ENCODE measurements at regions not wholly inside any gene's neighbourhood (a gene's known extent, or its start where the extent isn't known, plus 50 kb on each side); places are given as distances from the start of the nearest gene placed in this dataset.
"Not testable (repeated sequence)": the region's sequence is repeated elsewhere in the genome, so short reads cannot be mapped to it uniquely, and the experiment has no call there.

DNA sequence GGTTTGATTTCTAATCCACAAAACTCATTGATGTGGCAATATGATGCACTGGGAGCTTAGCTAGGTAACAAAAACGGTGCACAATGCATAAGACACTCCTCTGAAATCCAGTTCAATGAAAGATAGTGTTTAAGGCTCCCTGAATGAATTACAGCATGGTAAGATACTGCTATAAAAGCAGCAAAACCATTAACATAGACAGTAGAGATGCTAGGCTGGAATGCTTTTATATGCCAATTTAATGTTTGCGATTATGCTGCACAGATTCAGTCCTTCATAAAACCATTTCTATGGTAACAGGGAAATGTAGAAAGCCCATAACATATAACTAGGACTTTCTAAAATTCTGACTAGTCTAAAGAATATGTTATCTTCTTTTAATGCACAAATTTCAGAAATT is 180.8 kb upstream of the NUDT12 start:
- ChIA-PET POLR2A (no interaction called here), CTCF (no interaction called here)
- Histone ChIP-seq H3K9me3 (ENCODE audit: control insufficient read depth, insufficient read depth, low read depth, low read length) (no peaks in the 10 kb centered on the region), H3K27ac (ENCODE audit: extremely low read depth, low read depth, low read length) (no peak overlapping the region), H3K4me3 (ENCODE audit: low read depth, low read length) (no peak overlapping the region), H3K36me3 (ENCODE audit: control insufficient read depth in 2 of 2, insufficient read depth in 1 of 2, low read length in 2 of 2) (no peaks in the 10 kb centered on the region), H3K4me1 (ENCODE audit: control insufficient read depth, insufficient read depth, low read length) (no peaks in the 10 kb centered on the region)
- TF ChIP-seq ZNF354C (tag by site-specific recombination; IDR thresholded peaks at IDR 0.05; ENCODE audit: borderline replicate concordance, low read depth) (no peak), ZNF214 (tag by site-specific recombination; IDR thresholded peaks at IDR 0.05; ENCODE audit: borderline replicate concordance) (no peak), MEIS1 (CRISPR knock-in tag; IDR thresholded peaks at IDR 0.05; ENCODE audit: borderline replicate concordance) (no peak), ZNF48 (tag by site-specific recombination; IDR thresholded peaks at IDR 0.05) (no peak), SALL2 (tag by site-specific recombination; IDR thresholded peaks at IDR 0.05; ENCODE audit: borderline replicate concordance) (no peak)

DNA sequence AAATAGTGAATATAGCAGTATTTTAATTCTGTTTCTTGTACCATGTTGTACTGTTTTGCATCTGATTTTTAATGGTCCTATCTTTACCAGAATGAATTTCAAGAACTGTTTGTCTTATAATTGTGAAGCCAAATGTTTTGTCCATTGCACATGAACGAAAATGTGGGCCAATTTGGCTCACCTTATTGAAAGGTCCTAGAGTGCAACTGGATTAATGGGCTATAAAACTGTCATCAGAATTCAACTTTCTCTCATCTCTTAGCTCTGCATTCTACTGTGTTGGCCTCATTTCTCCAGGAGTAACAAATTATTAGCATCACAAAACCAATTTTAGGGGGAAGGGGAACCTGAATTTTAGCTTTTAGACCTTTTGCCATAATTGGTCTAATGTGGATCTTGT is 179.4 kb upstream of the NUDT12 start:
- TF ChIP-seq ZNF112 (tag by site-specific recombination; IDR thresholded peaks at IDR 0.05), result no peak
- no peak for TF ChIP-seq ZNF514 (tag by site-specific recombination; IDR thresholded peaks at IDR 0.05)
- no peak for TF ChIP-seq ZNF701 (tag by site-specific recombination; IDR thresholded peaks at IDR 0.05)
- TF ChIP-seq KLF7 (tag by site-specific recombination; IDR thresholded peaks at IDR 0.05; ENCODE audit: borderline replicate concordance), result no peak
- TF ChIP-seq KLF1 (tag by site-specific recombination; IDR thresholded peaks at IDR 0.05), result no peak
- TF ChIP-seq GLIS2 (tag by site-specific recombination; IDR thresholded peaks at IDR 0.05), result no peak
- TF ChIP-seq, protein P1, sequence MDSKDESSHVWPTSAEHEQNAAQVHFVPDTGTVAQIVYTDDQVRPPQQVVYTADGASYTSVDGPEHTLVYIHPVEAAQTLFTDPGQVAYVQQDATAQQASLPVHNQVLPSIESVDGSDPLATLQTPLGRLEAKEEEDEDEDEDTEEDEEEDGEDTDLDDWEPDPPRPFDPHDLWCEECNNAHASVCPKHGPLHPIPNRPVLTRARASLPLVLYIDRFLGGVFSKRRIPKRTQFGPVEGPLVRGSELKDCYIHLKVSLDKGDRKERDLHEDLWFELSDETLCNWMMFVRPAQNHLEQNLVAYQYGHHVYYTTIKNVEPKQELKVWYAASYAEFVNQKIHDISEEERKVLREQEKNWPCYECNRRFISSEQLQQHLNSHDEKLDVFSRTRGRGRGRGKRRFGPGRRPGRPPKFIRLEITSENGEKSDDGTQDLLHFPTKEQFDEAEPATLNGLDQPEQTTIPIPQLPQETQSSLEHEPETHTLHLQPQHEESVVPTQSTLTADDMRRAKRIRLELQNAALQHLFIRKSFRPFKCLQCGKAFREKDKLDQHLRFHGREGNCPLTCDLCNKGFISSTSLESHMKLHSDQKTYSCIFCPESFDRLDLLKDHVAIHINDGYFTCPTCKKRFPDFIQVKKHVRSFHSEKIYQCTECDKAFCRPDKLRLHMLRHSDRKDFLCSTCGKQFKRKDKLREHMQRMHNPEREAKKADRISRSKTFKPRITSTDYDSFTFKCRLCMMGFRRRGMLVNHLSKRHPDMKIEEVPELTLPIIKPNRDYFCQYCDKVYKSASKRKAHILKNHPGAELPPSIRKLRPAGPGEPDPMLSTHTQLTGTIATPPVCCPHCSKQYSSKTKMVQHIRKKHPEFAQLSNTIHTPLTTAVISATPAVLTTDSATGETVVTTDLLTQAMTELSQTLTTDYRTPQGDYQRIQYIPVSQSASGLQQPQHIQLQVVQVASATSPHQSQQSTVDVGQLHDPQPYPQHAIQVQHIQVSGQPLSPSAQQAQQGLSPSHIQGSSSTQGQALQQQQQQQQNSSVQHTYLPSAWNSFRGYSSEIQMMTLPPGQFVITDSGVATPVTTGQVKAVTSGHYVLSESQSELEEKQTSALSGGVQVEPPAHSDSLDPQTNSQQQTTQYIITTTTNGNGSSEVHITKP (tag by site-specific recombination; IDR thresholded peaks at IDR 0.05), result no peak
- TF ChIP-seq, protein P2, sequence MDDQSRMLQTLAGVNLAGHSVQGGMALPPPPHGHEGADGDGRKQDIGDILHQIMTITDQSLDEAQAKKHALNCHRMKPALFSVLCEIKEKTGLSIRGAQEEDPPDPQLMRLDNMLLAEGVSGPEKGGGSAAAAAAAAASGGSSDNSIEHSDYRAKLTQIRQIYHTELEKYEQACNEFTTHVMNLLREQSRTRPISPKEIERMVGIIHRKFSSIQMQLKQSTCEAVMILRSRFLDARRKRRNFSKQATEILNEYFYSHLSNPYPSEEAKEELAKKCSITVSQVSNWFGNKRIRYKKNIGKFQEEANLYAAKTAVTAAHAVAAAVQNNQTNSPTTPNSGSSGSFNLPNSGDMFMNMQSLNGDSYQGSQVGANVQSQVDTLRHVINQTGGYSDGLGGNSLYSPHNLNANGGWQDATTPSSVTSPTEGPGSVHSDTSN (CRISPR knock-in tag; IDR thresholded peaks at IDR 0.05), result no peak
- no peak for TF ChIP-seq ZNF341 (tag by site-specific recombination; IDR thresholded peaks at IDR 0.05; ENCODE audit: low read depth)
- TF ChIP-seq ZXDB (tag by site-specific recombination; IDR thresholded peaks at IDR 0.05), result no peak
- TF ChIP-seq ZNF777 (tag by site-specific recombination; IDR thresholded peaks at IDR 0.05; ENCODE audit: borderline replicate concordance), result no peak
- no peak for TF ChIP-seq ZNF837 (tag by site-specific recombination; IDR thresholded peaks at IDR 0.05)
- no peak for TF ChIP-seq ZBTB8A (tag by site-specific recombination; IDR thresholded peaks at IDR 0.05)
- no peak for TF ChIP-seq ZNF610 (tag by site-specific recombination; IDR thresholded peaks at IDR 0.05; ENCODE audit: borderline replicate concordance)
- CTCF ChIA-PET, result interaction anchor here (0.6 kb wide), 1 partner anchor 13 kb away, joined by 4 read pairs; no protein-coding TSS in a partner anchor
- H3K4me3 ChIP-seq (ENCODE audit: low read depth, low read length), result no peak overlapping the region
- POLR2A ChIA-PET, result no interaction called here
- no peak overlapping the region for H3K27ac ChIP-seq (ENCODE audit: extremely low read depth, low read depth, low read length)
- H3K36me3 ChIP-seq (ENCODE audit: control insufficient read depth in 2 of 2, insufficient read depth in 1 of 2, low read length in 2 of 2), result no peaks in the 10 kb centered on the region
- no peaks in the 10 kb centered on the region for H3K9me3 ChIP-seq (ENCODE audit: control insufficient read depth, insufficient read depth, low read depth, low read length)
- H3K4me1 ChIP-seq (ENCODE audit: control insufficient read depth, insufficient read depth, low read length), result no peaks in the 10 kb centered on the region

DNA sequence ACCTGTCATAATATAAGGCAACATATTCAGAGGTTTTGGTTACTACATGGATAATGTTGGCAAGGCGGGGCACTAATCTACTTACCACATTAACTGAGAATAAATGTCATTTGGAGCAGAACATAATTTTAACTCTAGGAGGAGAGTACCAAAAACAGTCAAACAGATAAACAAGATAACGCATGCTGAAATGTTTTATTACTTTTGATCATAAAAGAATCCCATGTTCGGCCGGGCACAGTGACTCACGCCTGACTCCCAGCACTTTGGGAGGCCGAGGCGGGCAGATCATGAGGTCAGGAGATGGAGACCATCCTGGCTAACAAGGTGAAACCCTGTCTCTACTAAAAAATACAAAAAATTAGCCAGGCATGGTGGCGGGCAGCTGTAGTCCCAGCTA is 173.8 kb upstream of the NUDT12 start:
- H3K9me3 ChIP-seq (ENCODE audit: control insufficient read depth, insufficient read depth, low read depth, low read length); H3K4me3 ChIP-seq (ENCODE audit: low read depth, low read length); POLR2A ChIA-PET; H3K4me1 ChIP-seq (ENCODE audit: control insufficient read depth, insufficient read depth, low read length); H3K27ac ChIP-seq (ENCODE audit: extremely low read depth, low read depth, low read length); H3K36me3 ChIP-seq (ENCODE audit: control insufficient read depth in 2 of 2, insufficient read depth in 1 of 2, low read length in 2 of 2): not testable (repeated sequence)
- CTCF ChIA-PET, result interaction anchor here (0.7 kb wide), 1 partner anchor 44 kb away, joined by 3 read pairs; no protein-coding TSS in a partner anchor

Data from HEK293 (cell line).